Astrocyte of the hippocampus (primary cell): ENCODE measurements at regions not wholly inside any gene's neighbourhood (a gene's known extent, or its start where the extent isn't known, plus 50 kb on each side); places are given as distances from the start of the nearest gene placed in this dataset.
"Not testable (repeated sequence)": the region's sequence is repeated elsewhere in the genome, so short reads cannot be mapped to it uniquely, and the experiment has no call there.

ENCODE experiments used
- DNase-seq: peaks from one replicate; pipeline ENCODE4 v3.0.0; 2011; ENCODE audit warnings: low read depth, low spot score

DNA sequence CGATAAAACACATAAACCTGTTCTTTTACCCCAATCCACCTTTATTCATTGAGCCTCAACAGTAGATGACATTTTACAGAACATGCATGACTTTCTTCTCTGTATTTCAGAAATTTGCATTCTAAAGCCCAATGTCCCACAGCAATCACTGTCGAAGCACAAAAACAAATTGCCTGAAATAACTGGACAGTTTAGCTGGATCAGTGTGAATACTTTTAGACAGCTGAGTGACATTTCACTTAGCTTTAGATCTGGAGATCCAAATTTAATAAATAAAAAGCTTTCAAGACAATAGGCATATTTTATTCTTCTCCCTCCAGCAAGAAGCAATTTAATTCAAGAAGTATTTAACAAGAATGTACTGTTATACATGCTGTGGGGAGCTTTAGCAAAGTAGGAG is 109.1 kb upstream of the FSCB start:
- DNase-seq, result no peak

DNA sequence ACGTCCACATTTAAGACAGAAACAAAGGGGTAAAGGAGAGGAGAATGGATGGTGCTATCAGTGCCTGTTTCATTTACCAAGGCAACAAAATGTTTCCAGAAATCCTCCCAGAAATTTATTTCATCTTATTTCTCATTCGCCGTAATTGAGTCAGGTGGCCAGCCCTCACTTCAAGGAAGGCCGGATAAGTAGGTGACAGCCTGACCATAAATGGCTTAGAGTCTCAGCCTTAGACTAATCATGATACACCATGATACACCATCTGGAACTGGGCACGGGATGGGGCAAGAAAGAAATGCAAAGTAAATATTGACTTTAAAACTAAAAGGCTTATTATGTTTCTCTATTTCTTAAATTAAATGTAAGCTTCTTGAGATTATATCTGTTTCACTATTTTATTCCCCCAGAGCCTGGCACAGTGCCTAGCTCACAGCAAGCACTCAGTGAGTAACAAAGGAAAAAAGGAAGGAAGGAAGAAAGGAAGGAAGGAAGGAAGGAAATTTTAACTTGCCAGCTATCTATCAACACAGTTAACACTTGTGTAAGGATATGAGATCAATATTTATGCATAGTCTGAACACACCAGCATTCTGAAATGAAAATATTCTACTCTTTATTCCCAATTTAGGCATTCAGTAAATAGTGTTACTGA is 106.1 kb upstream of the FSCB start:
- DNase-seq, result no peak

DNA sequence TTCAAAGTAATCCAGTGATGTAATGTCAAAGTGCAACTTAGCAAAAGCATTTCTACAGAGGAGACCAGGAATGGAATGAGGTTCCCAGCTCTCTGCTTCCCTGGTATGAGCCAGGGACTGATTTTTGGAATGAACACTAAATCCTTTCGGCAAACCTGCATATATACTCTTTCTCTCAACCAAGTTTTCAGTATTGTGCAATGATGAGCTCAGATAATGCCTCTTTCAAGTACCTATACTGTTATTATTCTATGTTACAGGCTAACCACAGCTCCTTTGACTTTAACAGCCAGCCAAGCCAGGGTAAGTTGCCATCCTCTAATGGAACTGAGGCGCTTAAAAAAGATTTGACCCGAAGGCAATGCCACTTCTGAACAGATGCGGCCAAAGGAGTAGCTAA is 104.9 kb upstream of the FSCB start:
- no peak for DNase-seq

DNA sequence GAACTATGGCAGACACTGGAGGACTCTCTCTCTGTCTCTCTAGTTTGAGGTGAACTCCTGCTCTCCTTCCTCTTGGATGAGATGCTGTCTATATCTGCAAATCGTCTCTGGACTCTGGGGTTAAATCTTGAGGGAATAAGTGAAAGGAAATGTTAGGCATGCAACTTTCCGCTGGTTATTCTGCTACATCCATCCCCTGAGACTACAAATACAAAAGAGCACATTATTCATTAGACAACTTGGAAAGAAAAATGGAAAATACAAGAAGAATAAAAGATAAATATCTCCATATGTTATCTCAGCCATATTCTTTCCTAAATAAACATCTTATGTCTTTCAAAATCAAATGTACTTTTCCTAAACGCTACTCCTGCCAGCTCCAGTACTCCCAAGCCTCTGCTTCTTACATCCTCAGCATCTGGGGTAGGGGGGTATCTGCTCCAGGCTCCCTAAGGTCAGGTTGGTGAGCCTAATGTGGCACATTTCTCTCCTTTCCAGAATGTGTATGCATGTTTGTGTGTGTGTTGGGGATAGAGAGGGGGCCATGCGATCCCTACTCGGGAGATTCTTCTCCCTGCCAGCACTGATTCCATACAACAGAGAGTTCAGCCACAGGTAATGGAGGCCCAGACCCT is 102.9 kb upstream of the FSCB start:
- DNase-seq, result no peak

DNA sequence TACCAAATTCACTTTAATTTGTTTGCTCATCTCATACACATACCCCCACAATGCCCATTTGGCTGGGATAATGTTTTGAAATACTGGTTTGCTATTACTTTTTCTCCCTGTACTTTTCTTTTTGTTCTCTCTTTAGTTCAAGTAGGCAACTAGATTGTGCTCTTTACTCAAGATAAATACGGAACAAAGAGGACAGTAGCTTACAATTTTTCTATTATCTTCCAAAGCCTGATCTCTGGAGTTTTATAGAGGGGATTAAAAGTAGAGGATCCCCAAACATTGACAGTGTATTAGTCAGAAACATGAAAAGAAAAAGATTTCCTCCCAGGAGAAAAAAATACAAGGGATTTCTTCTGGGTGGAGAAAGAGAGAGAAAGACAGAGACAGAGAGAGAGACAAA is 102.1 kb upstream of the FSCB start:
- no peak for DNase-seq

DNA sequence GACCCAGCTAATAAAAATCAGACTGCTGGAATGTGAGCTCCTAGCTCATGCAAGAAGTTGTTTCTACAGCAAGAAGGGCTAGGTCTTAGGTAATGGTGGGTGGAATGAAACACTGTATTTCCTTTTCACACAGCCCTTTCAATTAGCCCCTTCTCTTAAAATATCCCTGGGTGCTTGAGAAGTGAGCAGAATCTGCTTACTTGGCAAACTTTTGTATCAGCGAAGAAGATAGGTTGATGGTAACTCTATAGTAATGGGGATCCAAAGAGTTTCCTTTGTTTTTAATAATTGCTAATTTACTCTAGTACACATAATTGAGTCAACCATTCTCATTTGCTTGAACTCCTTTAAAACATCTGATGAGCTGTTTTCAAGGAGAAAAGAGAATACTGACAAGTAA is 100.6 kb upstream of the FSCB start:
- DNase-seq, result no peak

DNA sequence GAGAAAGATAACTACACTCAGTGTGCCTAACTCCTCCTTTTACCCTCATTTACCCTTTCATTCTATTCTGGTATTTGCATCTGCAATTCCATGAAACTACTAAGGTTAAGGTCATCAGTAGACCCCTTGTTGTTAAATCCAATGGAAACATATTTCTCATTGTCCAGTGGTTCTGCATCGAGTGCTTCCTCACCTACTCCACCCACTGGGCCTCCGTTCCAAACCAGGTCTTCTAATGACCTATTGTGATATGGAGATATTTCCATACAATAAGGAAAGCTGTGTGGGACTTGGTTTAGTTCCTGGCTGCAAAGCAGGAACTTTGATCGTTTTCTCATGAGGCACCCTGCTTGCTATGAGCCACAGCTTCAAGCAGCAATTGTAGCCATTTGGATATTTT is 99.5 kb upstream of the FSCB start:
- no peak for DNase-seq

DNA sequence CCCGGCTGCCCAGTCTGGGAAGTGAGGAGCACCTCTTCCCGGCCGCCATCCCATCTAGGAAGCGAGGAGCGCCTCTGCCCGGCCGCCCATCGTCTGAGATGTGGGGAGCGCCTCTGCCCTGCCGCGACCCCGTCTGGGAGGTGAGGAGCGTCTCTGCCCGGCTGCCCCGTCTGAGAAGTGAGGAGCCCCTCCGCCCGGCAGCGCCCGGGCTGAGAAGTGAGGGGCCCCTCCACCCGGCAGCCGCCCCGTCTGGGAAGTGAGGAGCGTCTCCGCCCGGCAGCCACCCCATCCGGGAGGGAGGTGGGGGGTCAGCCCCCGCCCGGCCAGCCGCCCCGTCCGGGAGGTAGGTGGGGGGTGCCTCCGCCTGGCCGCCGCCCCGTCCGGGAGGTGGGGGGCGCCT is 94.2 kb upstream of the FSCB start:
- DNase-seq, result not testable (repeated sequence)

DNA sequence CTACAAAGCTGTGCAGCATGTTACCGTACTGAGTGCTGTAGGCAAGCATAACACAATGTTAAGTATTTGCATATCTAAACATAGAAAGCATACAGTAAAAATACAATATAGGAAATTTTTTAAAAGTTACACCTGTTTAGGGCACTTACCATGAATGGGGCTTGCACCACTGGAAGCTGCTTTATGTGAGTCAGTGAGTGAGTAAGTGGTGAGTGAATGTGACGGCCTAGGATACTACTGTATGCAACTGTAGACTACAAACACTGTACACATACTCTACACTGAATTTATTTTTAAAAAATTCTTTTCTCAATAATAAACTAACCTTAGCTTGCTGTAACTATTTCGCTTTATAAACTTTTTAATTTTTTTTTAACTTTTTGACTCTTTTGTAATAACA is 82.1 kb upstream of the FSCB start:
- no peak for DNase-seq

DNA sequence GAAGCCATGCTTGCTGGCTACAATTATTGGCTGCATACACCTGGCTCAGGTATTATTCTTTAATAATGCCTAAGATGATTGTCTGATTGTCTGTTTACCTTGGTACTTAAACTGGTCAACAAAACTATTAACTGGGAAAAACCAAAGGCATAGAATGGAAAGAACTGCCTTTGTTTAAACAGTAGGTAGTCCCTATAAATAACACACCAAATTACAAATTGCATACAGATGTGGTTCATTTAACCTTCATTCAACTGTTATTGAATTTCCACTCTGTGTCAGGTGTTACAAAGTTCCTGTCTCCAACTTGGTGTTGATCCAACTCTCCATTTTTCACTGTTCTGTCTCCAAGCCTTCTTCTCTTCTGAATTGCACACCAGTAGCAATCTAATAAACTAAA is 79.8 kb upstream of the FSCB start:
- no peak for DNase-seq

DNA sequence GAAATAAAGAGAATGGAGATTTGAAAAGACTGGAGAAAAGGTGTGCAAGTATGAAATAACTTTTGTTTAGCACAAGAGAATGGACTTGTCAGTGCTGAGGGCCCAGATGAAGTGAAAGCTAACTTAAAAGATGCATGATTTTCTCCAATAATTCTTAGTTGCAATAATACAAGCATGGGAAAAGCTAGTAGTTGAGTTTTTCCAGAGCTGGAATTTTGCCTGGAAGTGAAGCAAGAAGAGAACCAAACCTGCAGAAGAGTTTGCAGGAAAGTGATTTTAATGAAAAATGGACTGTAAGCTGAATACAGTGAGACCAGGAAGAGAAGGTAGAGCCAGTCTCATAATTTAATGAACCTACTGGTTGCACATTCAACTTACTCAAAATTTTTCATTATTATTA is 69.3 kb upstream of the FSCB start:
- DNase-seq, result no peak

DNA sequence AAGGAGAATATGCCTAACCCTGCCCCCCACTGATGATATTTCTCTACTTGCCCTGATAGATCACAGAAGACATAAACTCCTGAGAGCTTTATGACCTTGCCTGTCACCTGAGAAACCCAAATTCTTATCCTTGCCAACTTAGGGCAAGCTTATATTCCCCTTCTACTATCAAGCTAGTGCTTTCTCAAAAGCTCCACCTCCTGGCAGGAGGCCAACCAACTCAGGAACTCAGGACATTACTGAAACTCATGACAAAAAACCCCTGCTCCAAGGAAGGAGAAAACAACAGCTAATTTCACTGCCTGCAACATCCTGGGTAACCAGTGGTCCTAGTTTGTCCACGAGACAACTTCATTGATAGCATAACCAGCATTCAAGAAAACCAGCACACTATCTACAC is 60.9 kb upstream of the FSCB start:
- DNase-seq, result no peak

DNA sequence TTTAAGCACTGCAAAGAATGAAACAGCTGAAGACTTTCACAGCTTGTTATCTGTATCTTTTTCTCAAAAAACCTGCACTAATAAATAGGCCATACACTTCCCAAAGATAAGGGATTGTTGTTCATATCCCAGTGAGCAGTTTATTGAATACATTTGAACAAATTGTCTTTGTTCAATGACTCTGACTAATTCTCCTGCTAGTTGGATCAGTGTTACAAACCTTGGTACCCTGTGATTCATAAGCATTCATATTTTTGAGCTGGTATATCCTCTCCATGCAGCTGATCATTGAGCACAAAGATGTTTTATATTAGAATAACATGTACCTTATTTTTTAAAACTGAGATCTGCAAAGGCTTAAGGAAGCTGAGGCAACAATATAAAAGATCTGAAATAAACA is 58.9 kb upstream of the FSCB start:
- no peak for DNase-seq

DNA sequence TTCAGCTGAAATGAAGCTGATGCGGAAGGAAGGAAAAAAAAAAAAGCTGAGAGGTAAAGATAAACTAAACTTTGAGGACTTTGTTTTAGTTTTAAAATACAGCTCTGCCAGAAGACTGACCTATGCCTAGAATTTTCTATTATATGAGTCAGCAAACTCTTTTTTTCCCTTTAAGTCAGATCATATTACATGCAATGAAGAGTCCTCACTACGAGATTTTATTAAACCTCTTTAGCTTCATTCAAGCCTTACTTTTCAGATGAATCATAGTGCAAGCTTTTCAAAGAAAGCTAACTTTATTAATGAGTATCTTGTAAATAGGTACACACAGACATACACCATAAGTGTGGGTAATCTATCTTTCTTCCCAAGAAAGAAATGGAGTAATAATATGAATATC is 57.8 kb upstream of the FSCB start:
- no peak for DNase-seq
